ENCODE measurements at regions not wholly inside any gene's neighbourhood (a gene's known extent, or its start where the extent isn't known, plus 50 kb on each side); places are given as distances from the start of the nearest gene placed in this dataset.

GRCh38 chr3:99066863-99067262 lies 165.4 kb upstream of the DCBLD2 start:
- no peak for TF ChIP-seq CTCF (IDR thresholded peaks at IDR 0.05)

DNA sequence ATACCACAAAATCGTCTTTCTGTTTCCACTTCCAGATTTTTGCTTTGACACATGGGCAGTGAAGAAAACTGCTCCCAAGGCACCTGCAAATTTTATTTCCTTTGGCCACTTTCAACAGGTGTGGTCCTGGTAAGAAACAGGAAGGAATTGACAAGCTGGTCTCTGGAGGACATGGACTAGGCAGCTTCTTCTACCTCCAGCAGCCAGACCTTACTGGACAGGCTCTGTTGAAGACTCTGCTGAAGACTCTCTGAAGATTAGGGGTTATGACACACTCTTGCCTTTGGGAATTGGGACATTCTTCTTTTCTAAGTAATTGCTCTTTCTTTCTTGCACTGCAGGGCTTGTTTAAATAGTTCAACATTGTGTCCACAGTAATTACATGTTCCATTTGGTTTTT lies 147.7 kb upstream of the DCBLD2 start:
- no peak for TF ChIP-seq CTCF (IDR thresholded peaks at IDR 0.05)

- no peak for TF ChIP-seq CTCF (IDR thresholded peaks at IDR 0.05)
These were observed 140.3 kb upstream of the DCBLD2 start for GRCh38 chr3:99041747-99042146.

DNA sequence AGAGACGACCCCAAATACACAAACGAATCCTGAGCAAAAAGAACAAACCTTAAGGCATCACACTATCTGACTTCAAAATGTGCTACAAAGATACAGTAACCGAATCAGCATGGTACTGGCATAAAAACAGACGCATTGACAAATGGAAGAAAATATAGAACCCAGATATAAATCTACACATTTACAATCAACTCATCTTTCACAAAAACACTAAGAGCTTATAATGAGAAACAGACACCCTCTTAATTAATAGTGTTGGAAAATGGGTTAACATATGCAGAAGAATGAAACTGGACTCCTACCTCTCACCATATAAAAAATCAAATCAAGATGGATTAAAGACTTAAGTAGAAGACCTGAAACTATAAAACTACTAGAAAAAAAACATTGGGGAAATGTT lies 130.3 kb upstream of the DCBLD2 start:
- TF ChIP-seq CTCF (IDR thresholded peaks at IDR 0.05): no peak

GRCh38 chr3:99023590-99024192 lies 122.2 kb upstream of the DCBLD2 start:
- TF ChIP-seq CTCF (IDR thresholded peaks at IDR 0.05): peak; percentile 66

- TF ChIP-seq CTCF (IDR thresholded peaks at IDR 0.05): no peak
These were observed 120.0 kb upstream of the DCBLD2 start for GRCh38 chr3:99021466-99021865.

DNA sequence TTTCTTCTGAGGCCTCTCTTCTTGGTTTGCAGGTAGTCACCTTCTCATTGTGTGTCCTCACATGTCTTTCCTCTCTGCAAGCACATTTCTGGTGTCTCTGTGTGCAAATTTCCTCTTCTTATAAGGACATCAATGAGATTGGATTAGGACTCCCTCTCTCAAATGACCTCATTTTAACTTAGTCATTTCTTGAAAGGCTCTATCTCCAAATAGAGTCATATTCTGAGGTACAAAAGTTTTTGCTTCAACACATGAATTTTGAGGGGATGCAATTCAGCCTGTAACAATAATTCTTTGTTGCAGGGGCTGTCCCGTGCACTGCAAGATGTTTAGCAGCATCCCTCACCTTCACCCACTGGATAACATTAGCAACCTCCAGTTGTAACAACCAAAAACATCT lies 115.0 kb upstream of the DCBLD2 start:
- TF ChIP-seq CTCF (IDR thresholded peaks at IDR 0.05): no peak

DNA sequence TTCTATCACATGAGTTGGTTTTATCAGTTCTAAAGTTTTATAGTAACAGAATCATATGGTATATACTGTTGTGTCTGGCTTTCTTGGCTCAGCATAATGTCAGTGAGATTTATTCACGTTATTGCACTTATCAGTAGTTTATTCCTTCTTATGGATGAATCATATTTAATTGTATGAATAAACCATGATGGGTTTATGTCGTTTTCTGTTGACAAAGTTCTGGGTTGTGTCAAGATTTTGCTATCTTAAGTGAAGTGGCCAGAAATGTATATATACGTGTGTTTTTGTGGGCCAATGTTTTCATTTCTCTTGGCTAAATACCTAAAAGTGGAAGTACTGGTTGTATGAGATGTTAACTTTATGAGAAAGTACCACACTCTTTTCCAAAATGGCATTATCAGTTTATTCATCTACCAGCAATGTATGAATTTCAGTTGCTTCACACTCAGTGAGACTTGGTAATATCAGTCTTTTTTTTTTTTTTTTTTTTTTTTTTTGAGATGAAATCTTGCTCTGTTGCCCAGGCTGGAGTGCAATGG lies 112.4 kb upstream of the DCBLD2 start:
- TF ChIP-seq CTCF (IDR thresholded peaks at IDR 0.05): no peak
